GM21619 (cell line): ENCODE measurements at regions not wholly inside any gene's neighbourhood (a gene's known extent, or its start where the extent isn't known, plus 50 kb on each side); places are given as distances from the start of the nearest gene placed in this dataset.

Experiments used
- ATAC-seq: cut with Tn5 transposase; IDR thresholded peaks from one replicate; pipeline ENCODE4 v1.9.1; 2021; ENCODE audit not compliant: unreplicated experiment

GRCh38 chr21:28663754-28664153 lies 328.9 kb downstream of the LTN1 start:
- ATAC-seq: no peak

GRCh38 chr21:28663111-28663693 lies 329.5 kb downstream of the LTN1 start:
- no peak for ATAC-seq

- ATAC-seq: no peak
These were observed 335.1 kb downstream of the LTN1 start for GRCh38 chr21:28657566-28657965.

- no peak for ATAC-seq
These were observed 337.2 kb downstream of the LTN1 start for GRCh38 chr21:28655471-28655870.

- no peak for ATAC-seq
These were observed 338.3 kb downstream of the LTN1 start for GRCh38 chr21:28654406-28654805.

- no peak for ATAC-seq
These were observed 347.9 kb downstream of the LTN1 start for GRCh38 chr21:28644762-28645161.

DNA sequence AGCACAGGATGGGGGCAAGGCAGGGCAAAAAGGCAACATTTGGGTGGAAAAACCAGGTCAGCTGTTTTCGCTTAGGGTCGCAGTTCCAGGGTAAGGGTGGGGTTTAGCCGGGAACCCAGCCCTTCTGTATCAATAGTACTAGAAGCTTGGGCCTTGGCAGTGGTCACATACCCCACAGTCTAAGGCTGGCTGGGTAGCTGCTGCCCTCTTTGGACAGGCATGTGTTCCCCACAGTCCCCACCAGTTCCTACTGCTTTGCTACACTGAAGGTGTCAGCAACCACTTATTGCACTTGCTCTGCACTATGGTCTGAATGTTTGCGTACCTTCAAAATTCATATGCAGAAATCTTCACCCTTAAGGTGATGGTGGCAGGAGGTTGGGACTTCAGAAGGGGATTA lies 349.8 kb downstream of the LTN1 start:
- no peak for ATAC-seq

DNA sequence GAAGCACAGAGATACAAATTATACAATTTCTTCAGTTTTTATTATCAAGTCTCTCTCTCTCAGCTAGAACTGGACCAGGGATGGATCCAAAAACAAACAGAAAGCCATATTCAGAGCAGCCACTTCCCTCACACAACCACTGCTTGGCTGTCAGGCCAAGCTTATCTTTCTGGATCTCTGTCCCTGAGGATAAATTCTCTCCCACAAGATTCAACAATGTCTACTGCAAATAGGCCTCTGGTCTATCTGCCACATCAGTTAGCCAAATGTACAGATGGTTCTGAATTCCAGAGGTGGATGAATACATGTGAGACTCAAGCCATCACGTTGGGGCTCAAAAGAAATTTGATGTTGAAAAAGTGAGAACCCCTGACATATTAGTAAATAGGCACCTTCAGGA lies 350.9 kb downstream of the LTN1 start:
- ATAC-seq: no peak

DNA sequence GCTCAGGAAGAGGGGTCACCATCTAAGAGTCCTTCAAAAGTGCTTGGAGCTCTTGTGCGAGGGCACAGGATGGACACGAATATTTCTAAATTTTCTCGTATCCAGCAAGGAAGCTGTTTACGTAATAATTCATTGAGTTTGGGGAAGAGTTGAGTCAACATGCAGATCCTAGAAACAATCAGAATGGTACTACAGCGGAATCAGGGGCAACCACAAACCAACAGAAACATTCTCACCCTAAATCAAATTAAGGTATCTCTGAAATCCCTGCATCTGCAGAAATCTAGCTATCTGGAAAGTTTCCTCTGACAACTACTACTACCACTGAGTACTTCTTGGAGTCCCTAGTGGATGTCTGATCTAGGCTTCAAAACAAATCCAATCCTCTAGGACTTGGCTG lies 352.4 kb downstream of the LTN1 start:
- no peak for ATAC-seq

DNA sequence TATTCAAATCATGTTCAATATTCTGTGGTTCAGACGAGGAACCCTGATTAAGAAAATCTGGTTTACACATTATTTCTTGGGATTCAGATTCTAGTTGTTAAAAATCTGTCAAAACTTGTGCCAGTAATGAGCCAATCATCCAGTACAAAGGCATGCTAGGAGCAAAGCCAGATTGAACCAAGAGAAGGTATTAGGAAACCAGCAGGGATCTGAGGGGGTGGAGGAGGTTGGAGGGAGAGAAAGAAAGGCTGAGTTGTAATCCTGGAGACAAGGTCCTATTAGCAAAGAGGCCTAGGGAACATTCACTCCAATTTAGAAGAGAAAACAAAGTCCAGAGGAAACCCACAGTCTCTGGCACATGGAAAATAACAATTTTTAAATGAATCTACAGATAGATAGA lies 352.9 kb downstream of the LTN1 start:
- ATAC-seq: no peak

DNA sequence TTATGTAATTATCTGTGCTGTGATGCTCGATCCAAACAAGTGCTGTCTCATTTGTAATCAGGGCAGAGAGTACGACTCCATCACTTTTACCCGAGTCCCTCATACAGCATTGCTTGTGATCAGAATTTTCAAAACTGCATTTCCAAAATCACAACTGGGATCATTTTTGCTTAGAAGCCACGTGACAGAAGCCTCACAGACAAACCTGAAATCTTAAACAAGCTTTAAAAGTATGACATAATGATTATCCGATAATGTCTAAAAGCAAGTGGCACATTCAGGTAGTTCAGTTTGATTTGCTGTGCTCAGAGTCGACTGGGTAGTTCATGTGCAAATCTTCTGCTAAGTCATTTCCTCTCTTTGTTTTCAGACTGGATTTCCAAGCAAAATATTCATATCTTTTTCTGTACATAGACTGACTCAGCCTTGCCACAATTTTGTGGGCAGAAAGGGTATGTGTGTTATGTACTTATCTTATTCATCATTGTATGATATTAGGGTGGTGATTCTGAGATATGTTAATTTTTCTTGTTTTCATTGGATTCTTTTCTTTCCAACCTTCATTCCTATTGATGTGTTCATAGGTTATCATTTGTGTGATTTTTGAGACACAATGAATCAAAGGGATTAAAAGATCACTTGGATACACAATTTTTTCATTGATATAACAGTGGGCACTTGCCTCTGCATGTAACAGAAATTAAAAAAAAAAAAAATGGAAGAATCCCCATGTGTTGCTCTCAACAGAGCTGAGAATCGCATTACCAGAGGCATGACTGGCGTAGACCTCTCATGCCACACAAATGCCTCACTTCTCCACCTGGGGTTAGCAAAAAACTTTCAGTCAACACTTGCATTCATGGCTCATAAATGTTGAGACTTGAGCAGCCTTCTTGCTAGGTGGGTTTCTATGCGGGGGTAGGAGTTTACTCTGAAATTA lies 355.7 kb downstream of the LTN1 start:
- ATAC-seq: no peak

DNA sequence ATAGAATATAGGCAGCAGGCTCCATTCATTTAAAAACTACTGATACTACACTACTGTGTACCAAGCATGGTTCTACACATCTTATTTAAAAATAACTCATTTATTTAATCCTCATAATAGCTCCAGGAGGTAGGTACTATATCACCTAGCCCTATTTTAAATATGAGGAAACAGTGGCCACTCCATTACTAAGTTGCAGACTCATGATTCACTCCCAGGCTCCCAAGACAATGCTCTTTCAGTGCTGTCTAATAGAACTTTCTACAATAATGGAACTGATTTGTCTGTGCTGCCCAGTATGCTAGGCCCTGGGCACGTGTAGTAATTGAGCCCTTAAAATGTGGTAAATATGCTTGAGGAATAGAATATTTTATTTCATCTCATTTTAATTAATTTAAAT lies 357.1 kb downstream of the LTN1 start:
- ATAC-seq: no peak

DNA sequence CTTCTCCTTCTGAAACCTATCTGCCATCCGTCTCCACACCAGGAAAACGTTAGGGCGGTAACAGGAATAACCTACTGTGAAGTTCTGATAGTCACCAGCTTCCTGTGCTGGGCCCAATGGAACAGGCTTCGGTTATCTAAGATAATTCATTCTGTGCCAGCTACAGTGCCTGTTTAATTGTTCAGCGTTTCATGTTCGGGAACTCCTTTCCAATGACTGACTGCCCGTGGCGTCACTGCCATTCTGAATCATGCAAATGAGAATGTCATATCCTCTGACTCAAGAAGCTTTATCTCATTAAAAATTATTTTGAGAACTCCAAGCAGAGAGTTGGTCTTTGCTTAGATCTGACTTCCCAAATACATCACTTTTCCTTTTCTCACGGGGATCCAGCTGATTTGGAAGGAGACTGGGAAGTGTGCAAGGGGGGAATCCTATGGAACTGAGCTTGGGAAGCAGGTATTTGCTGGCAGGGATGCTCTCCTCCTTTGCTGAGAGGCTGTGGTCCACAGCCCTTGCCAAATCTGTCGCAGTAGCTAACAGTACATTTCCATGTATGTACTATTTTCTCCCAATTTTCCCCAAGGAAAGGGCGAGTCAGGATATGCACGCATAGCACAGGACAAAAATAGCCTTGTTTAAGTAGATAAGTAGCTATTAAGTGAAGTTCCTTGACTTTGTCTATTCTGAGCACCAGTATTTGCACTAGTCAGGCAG lies 358.7 kb downstream of the LTN1 start:
- no peak for ATAC-seq

DNA sequence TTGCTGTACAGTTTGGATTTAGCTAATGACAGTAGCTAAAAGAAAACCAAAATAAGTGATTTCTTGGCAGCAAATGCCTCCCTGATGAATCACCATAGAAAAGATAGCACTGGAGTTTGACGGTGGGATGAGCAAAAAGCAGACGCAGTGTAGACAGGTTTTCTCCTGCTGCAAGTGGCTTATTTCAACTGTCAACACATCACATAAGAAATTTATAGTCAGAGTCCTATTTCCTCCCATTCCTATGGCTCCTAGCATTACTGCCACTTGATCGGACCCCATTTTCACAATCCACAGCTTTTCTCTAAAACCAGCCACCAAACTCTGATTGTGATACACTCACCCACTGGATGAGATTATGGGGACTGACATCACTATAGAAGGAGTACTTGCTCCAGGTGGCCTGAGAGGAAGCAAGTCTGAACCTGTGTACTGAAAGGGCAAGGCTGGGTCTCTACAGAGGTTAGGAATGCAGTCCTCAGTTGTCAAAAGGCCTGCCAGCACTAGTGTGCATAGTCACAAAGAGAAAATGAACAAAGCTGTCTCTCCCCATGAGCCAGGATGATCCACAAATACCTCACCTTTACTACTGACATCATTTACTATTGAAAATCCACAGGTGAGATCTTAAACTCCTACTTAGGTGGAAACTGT lies 359.8 kb downstream of the LTN1 start:
- ATAC-seq: no peak

DNA sequence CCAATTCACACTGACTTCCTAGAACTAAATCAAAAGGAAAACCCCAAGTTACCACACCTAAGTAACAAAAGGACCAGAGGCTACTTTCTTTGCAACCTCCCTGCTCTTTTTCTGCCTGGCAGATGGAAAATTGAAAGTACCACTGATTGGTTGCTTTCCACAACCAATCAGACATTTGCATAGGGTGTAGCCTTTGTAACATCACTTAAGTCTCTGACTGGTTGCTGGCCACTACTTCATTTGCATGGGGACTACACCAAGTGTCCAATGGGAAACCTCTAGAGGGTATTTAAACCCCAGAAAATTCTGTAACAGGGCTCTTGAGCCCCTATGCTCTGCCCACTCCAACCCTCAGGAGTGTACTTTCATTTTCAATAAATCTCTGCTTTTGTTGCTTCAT lies 365.0 kb downstream of the LTN1 start:
- no peak for ATAC-seq

DNA sequence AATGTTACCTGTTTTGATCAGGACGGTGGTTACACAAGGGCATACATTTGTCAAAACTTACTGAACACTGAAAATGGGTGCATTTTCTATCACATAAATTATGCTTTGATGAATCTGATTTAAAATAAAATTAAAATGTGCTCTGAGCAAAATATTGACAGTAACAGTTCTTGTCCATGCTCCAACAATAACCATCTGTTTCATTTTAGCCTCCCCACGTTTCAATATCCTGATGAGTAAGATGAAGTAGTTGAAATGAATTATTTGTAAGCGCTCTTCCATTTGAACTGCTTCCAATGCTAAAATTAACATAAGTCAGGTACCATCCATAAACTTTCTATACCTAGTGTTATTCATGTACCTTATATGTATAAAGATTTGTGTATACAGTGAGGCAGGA lies 365.4 kb downstream of the LTN1 start:
- ATAC-seq: no peak

- ATAC-seq: no peak
These were observed 368.1 kb downstream of the LTN1 start for GRCh38 chr21:28624626-28625025.

DNA sequence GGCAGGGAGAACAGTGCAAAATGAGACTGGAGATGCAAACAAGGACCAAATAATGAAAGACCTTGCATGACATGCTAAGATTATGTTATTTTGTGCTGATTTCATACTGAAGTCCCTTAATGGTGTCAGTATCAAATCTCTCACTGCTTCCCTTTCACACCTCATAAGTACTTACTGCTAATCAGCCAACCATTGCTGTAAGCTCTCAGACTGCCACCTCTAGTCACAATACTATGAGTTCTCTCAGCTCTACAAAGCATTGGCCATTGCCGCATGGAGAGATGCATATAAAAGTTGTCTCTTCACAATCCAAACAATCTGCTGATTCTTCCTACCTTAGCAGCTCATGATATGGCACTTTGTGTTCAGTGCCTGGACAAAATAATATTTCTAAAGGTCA lies 375.4 kb downstream of the LTN1 start:
- ATAC-seq: no peak

DNA sequence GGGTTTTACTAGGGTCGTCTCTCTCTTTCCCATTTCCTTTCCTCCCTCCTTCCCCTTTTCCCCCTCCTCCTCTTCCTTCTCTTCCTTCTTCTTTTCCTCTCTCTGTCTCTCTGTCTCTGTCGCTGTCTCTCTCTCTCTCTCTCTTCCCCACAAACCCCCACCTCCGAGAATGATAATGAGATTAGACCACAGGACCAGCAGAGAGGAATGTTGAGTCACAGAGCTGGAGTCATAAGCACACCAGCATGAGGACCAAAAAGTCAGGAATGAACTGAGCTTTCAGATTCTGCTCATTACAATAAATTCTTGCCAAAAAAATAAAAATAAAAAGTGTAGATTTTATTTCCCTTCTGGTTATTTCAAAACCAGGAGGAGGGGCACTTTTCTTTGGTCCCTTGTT lies 377.4 kb downstream of the LTN1 start:
- ATAC-seq: no peak

- ATAC-seq: no peak
These were observed 377.9 kb downstream of the LTN1 start for GRCh38 chr21:28614791-28615190.

GRCh38 chr21:28608646-28609045 lies 384.0 kb downstream of the LTN1 start:
- no peak for ATAC-seq
